SHP77 (cell line): ENCODE measurements at regions not wholly inside any gene's neighbourhood (a gene's known extent, or its start where the extent isn't known, plus 50 kb on each side); places are given as distances from the start of the nearest gene placed in this dataset.

Source experiments
- DNase-seq, 2 experiments: peaks; one replicate each; lab custom pipeline; 2025; lab: John Stamatoyannopoulos, UW

- no peak for DNase-seq
These were observed 124.1 kb upstream of the RPS6KA2 start for GRCh38 chr6:166751051-166751595.

- no peak for DNase-seq
These were observed 123.2 kb upstream of the RPS6KA2 start for GRCh38 chr6:166750108-166750793.

GRCh38 chr6:166749666-166750065 lies 122.6 kb upstream of the RPS6KA2 start:
- DNase-seq: no peak

- no peak for DNase-seq
These were observed 120.9 kb upstream of the RPS6KA2 start for GRCh38 chr6:166747644-166748595.

GRCh38 chr6:166745801-166746668 lies 119.0 kb upstream of the RPS6KA2 start:
- DNase-seq: no peak

GRCh38 chr6:166744223-166745134 lies 117.4 kb upstream of the RPS6KA2 start:
- no peak for DNase-seq

GRCh38 chr6:166743406-166744222 lies 116.6 kb upstream of the RPS6KA2 start:
- no peak for DNase-seq

- no peak for DNase-seq
These were observed 115.9 kb upstream of the RPS6KA2 start for GRCh38 chr6:166742981-166743380.

GRCh38 chr6:166739976-166740318 lies 112.9 kb upstream of the RPS6KA2 start:
- no peak for DNase-seq

- DNase-seq: no peak
These were observed 112.3 kb upstream of the RPS6KA2 start for GRCh38 chr6:166739117-166739975.

- no peak for DNase-seq
These were observed 111.5 kb upstream of the RPS6KA2 start for GRCh38 chr6:166738386-166739116.

GRCh38 chr6:166737261-166737660 lies 110.2 kb upstream of the RPS6KA2 start:
- no peak for DNase-seq

GRCh38 chr6:166736634-166737033 lies 109.6 kb upstream of the RPS6KA2 start:
- DNase-seq: no peak

GRCh38 chr6:166733900-166734299 lies 106.8 kb upstream of the RPS6KA2 start:
- no peak for DNase-seq

GRCh38 chr6:166729658-166730057 lies 102.6 kb upstream of the RPS6KA2 start:
- no peak for DNase-seq

GRCh38 chr6:166728884-166729530 lies 102.0 kb upstream of the RPS6KA2 start:
- no peak for DNase-seq

GRCh38 chr6:166726201-166726600 lies 99.2 kb upstream of the RPS6KA2 start:
- DNase-seq: no peak

GRCh38 chr6:166725571-166725970 lies 98.5 kb upstream of the RPS6KA2 start:
- no peak for DNase-seq
